ENCODE measurements at regions not wholly inside any gene's neighbourhood (a gene's known extent, or its start where the extent isn't known, plus 50 kb on each side); places are given as distances from the start of the nearest gene placed in this dataset.

DNA sequence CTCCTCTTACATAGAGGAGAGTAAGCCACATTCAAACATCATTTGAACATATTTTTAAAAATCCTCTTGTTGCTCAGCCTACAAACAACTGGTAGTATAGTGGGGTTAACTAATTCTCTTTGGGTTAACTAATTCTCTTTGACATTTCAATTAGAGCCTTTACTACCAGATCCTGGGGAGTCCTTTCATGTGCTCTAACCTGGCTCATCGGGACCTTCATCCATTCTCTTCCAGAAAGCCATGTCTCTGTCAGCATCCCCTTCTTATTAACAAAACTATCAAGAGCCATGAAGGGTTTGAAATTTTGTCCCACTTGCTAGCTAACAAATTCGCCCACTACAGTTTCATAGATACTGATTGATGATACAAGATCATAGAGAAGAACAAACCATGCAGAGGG, 349.8 kb upstream of the PABPC4L start:
- DNase-seq (ENCODE audit: extremely low read depth, low read depth) = no peak
- H3K4me3 ChIP-seq (replicated peaks; ENCODE audit: low read depth, low read length) = no peak overlapping the region
- TF ChIP-seq, protein P1, sequence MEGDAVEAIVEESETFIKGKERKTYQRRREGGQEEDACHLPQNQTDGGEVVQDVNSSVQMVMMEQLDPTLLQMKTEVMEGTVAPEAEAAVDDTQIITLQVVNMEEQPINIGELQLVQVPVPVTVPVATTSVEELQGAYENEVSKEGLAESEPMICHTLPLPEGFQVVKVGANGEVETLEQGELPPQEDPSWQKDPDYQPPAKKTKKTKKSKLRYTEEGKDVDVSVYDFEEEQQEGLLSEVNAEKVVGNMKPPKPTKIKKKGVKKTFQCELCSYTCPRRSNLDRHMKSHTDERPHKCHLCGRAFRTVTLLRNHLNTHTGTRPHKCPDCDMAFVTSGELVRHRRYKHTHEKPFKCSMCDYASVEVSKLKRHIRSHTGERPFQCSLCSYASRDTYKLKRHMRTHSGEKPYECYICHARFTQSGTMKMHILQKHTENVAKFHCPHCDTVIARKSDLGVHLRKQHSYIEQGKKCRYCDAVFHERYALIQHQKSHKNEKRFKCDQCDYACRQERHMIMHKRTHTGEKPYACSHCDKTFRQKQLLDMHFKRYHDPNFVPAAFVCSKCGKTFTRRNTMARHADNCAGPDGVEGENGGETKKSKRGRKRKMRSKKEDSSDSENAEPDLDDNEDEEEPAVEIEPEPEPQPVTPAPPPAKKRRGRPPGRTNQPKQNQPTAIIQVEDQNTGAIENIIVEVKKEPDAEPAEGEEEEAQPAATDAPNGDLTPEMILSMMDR (IDR thresholded peaks at IDR 0.05; ENCODE audit: low read depth, low read length, missing control alignments) = no peak

DNA sequence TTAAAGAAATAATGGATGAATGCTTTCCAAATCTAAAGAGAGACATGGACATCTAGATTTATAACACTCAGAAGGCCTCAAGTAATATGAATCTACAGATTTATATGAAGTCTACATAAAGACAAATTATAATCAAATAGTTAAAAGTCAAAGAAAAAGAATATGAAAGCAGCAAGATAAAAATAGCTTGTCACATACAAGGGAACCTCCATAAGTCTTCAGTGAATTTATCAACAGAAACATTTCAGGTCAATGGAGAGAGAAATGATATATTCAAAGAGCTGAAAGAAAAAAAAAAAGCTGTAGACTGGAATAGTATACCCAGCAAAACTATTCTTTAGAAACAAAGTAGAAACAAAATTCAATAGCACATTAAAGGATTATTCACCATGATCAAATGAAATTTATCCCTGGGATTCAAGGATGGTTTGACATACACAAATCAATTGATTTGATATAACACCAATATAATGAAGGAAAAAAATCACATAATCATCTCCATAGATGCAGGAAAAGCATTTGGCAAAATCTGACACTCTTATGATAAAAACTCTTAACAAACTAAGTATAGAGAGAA, 346.6 kb upstream of the PABPC4L start:
- TF ChIP-seq, protein P1 (IDR thresholded peaks at IDR 0.05; ENCODE audit: low read depth, low read length, missing control alignments) = no peak
- no peak overlapping the region for H3K4me3 ChIP-seq (replicated peaks; ENCODE audit: low read depth, low read length)
- no peak for DNase-seq (ENCODE audit: extremely low read depth, low read depth)

DNA sequence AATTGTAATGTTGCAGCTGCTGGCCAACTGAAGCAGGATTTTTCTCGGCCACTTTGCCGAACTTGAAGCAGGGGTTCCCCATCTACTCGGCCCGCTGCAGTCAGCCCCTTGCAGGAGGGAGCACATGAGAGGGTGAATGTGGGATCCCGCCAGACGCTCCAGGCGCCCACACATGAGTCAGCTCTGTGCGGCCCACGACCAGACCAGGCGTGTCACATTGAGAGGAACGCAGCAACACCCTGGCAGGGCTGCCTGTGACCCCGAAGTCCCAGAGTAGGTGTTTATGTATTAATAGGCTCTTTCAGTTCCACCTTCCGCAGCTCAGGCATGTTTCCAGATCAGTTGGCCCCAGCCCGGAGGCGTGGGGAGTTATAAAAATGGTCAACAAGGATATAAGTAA, 344.7 kb upstream of the PABPC4L start:
- DNase-seq (ENCODE audit: extremely low read depth, low read depth) = no peak
- TF ChIP-seq, protein P1 (IDR thresholded peaks at IDR 0.05; ENCODE audit: low read depth, low read length, missing control alignments) = no peak
- no peak overlapping the region for H3K4me3 ChIP-seq (replicated peaks; ENCODE audit: low read depth, low read length)

DNA sequence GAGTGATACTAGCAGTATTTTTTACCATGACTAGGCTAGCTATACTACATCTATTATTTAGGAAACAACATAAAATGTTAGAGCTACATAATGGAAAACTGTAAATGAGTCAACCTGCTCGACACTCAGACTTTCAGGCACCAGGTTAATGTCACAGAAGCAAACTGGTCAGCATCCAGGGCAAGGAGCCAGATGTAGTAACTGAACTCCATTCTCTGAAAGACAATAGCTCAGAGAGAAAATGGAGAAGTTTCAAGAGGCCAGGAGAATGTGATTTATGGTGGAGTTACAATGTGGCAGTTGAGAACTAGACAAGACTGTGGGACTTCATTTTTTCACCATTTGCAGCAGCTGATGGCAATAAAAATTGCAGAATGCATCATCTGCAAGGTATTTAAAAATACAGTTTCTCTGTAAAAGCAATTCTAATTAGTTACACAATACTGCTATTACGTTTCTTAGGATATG, 342.7 kb upstream of the PABPC4L start:
- TF ChIP-seq, protein P1 (IDR thresholded peaks at IDR 0.05; ENCODE audit: low read depth, low read length, missing control alignments) = no peak
- DNase-seq (ENCODE audit: extremely low read depth, low read depth) = peak; percentile 46
- no peak overlapping the region for H3K4me3 ChIP-seq (replicated peaks; ENCODE audit: low read depth, low read length)

DNA sequence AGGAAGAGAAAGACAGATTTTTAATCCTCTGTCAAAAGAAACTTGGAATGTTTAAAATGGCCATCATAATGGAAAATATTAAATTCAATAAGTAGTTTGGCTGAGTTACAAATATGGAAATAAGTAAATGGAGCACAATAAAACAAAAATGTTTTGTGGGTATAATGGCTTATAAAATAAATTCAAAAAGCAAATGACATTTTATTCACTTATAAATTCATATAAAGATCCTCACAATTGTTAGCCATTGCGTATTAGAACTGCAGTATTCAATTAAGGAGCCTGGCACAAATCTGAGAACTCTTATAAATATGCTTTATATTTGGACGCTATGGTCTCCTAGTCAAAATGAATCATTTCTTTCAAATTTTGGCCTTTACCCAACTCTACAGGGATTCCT, 339.0 kb upstream of the PABPC4L start:
- no peak overlapping the region for H3K4me3 ChIP-seq (replicated peaks; ENCODE audit: low read depth, low read length)
- no peak for DNase-seq (ENCODE audit: extremely low read depth, low read depth)
- TF ChIP-seq, protein P1 (IDR thresholded peaks at IDR 0.05; ENCODE audit: low read depth, low read length, missing control alignments) = no peak

DNA sequence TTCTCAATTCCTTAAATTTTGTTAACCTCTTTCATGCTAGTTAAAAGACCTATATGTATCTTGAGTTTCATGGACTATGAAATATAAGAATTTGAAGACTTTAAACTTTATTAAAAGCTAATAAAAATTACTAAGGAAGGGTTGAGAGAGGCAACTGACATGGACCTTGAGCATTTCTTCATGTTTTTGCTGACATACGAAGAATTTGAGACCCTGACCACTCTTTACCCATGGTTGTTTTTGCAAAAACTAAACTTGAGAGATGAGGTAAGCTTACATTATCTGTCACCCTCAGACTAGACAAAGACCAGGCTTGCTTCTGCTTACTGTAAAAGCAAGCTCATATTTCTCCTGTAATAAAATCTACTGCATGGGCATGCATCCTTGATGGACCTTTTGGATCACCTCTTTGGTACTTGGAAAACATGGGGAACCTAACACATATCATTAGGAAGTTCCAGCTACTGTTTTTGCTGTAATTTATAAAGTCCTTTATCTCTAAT, 338.2 kb upstream of the PABPC4L start:
- TF ChIP-seq, protein P1 (IDR thresholded peaks at IDR 0.05; ENCODE audit: low read depth, low read length, missing control alignments) = no peak
- H3K4me3 ChIP-seq (replicated peaks; ENCODE audit: low read depth, low read length) = no peak overlapping the region
- DNase-seq (ENCODE audit: extremely low read depth, low read depth) = no peak

DNA sequence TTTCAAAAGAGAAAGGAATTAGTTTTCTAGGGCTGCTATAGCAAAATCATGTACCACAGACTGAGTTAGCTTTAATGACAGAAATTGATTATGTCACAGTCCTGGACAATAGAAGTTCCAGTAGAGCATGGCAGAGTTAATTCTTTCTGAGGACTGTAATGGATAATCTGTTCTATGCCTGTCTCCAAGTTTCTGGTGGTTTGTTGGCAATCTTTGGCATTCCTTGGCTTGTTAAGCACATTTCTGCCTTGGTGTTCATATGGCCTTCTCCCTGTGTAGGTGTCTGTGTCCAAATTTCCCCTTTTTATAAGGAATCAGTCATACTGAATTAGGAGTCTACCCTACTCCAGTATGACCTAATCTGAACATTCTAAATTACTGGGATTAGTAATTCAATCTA, 336.1 kb upstream of the PABPC4L start:
- H3K4me3 ChIP-seq (replicated peaks; ENCODE audit: low read depth, low read length) = no peak overlapping the region
- no peak for DNase-seq (ENCODE audit: extremely low read depth, low read depth)
- TF ChIP-seq, protein P1 (IDR thresholded peaks at IDR 0.05; ENCODE audit: low read depth, low read length, missing control alignments) = no peak

Measured in HFF-Myc (cell line).